GM12878 (cell line): ENCODE measurements at regions not wholly inside any gene's neighbourhood (a gene's known extent, or its start where the extent isn't known, plus 50 kb on each side); places are given as distances from the start of the nearest gene placed in this dataset.
"Not testable (repeated sequence)": the region's sequence is repeated elsewhere in the genome, so short reads cannot be mapped to it uniquely, and the experiment has no call there.

ENCODE experiments used
- ATAC-seq: fragments of 200-7000 bp; cut with Tn5 transposase; 3 replicates; pipeline ENCODE4 v1.9.1; 2020; ENCODE audit warnings: mild to moderate bottlenecking, moderate library complexity
- BruUV-seq: library from RNA; stranded (reverse); fragments of 400-500 nt; replicated peaks from 2 replicates; lab custom pipeline; 2021; lab: Mats Ljungman, UMichigan
- CTCF ChIA-PET: fragments of 300-600 bp; sonication (Branson Sonifier 250); formaldehyde crosslinking; extraction: SDS; loops from one replicate; lab custom pipeline; 2021; ENCODE audit warnings: inconsistent platforms; lab: Yijun Ruan, JAX
- POLR2A ChIA-PET: fragments of 350-600 bp; formaldehyde crosslinking; extraction: SDS; loops from one replicate; lab custom pipeline; 2021; ENCODE audit warnings: inconsistent platforms; lab: Charles Lee
- RAD21 ChIA-PET: fragments of 300-600 bp; sonication (Branson Sonifier 250); formaldehyde crosslinking; loops from one replicate; lab custom pipeline; 2023; ENCODE audit warnings: antibody characterized with exemption; ENCODE audit not compliant: unreplicated experiment; lab: Charles Lee
- SMC1A ChIA-PET: fragments of 300-600 bp; sonication (Branson Sonifier 250); formaldehyde crosslinking; loops from one replicate; lab custom pipeline; 2023; ENCODE audit not compliant: unreplicated experiment, uncharacterized antibody; lab: Charles Lee
- DNase-seq: peaks from one replicate; pipeline ENCODE4 v3.0.0-alpha.2; 2011; ENCODE audit warnings: low read depth, low spot score
- FAIRE-seq: peaks from 3 replicates; lab custom pipeline; 2011; peaks lifted over from hg19 to GRCh38; lab: Jason Lieb, UNC
- H2AFZ ChIP-seq: 2 replicates; pipeline ENCODE4 v1.6.0; 2011; ENCODE audit warnings: low read depth, low read length, control low read depth; ENCODE audit not compliant: control insufficient read depth
- H3K27ac ChIP-seq: 2 replicates; pipeline ENCODE4 v1.5.1; 2011; ENCODE audit warnings: control low read depth; ENCODE audit not compliant: control insufficient read depth, insufficient read depth
- H3K27me3 ChIP-seq, 2 experiments: replicated peaks in 1 of 2; 2 replicates each; pipeline versions ENCODE4 v1.6.0 to v1.6.1; 2011; ENCODE audit warnings: low read length in 1 of 2; ENCODE audit not compliant: control insufficient read depth in 2 of 2, insufficient read depth in 2 of 2
- H3K36me3 ChIP-seq, 2 experiments: 2 replicates each; pipeline ENCODE4 v1.5.1; 2011; ENCODE audit warnings: low read length in 1 of 2; ENCODE audit not compliant: control insufficient read depth in 2 of 2, insufficient read depth in 2 of 2
- H3K4me1 ChIP-seq: 2 replicates; pipeline ENCODE4 v1.6.1; 2011; ENCODE audit warnings: mild to moderate bottlenecking, low read length, moderate library complexity, mixed read lengths; ENCODE audit not compliant: control insufficient read depth, insufficient read depth
- H3K4me2 ChIP-seq: 2 replicates; pipeline ENCODE4 v1.6.0; 2011; ENCODE audit warnings: control low read depth; ENCODE audit not compliant: control insufficient read depth, insufficient read depth
- H3K4me3 ChIP-seq: fragments of 200-600 bp; sonication (generic); 2 replicates; pipeline ENCODE4 v1.5.1; 2016
- H3K79me2 ChIP-seq: 2 replicates; pipeline ENCODE4 v1.6.0; 2011; ENCODE audit warnings: low read length; ENCODE audit not compliant: control insufficient read depth, insufficient read depth
- H3K9ac ChIP-seq: 2 replicates; pipeline ENCODE4 v1.8.0; 2011; ENCODE audit warnings: low read length, control low read depth, mixed read lengths; ENCODE audit not compliant: control insufficient read depth, insufficient read depth
- H3K9me3 ChIP-seq: replicated peaks from 3 replicates; pipeline ENCODE4 v1.5.1; 2011; ENCODE audit warnings: mild to moderate bottlenecking, low read length; ENCODE audit not compliant: control insufficient read depth, insufficient read depth
- H4K20me1 ChIP-seq: 2 replicates; pipeline ENCODE4 v1.6.0; 2011; ENCODE audit not compliant: control insufficient read depth, insufficient read depth
- ATF2 ChIP-seq: IDR thresholded peaks from 2 replicates; pipeline ENCODE4 v1.6.1; 2012; ENCODE audit warnings: low read length, inconsistent platforms
- BCL11A ChIP-seq: IDR thresholded peaks from 2 replicates; pipeline ENCODE4 v1.6.1; 2011; ENCODE audit warnings: low read depth, low read length
- ELK1 ChIP-seq: IDR thresholded peaks from 2 replicates; pipeline ENCODE4 v1.6.1; 2012; ENCODE audit warnings: low read depth, low read length, improper control_type of control experiment
- EZH2 ChIP-seq: IDR thresholded peaks from 2 replicates; pipeline ENCODE4 v1.6.1; 2012; ENCODE audit warnings: low read depth, mild to moderate bottlenecking, control low read depth, inconsistent platforms, low read length, borderline replicate concordance; ENCODE audit not compliant: control insufficient read depth
- IRF4 ChIP-seq: IDR thresholded peaks from 2 replicates; pipeline ENCODE4 v1.6.1; 2011; ENCODE audit warnings: low read depth, low read length
- JUNB ChIP-seq: IDR thresholded peaks from 2 replicates; pipeline ENCODE4 v1.6.1; 2016; ENCODE audit warnings: antibody characterized with exemption, mild to moderate bottlenecking
- MYC ChIP-seq: IDR thresholded peaks from 2 replicates; pipeline ENCODE4 v1.6.1; 2011; ENCODE audit warnings: mild to moderate bottlenecking, low read length, moderate library complexity, inconsistent platforms; ENCODE audit not compliant: insufficient read depth, insufficient replicate concordance, insufficient read length, severe bottlenecking
- NFXL1 ChIP-seq: fragments of 450-650 bp; IDR thresholded peaks from 2 replicates; pipeline ENCODE4 v1.6.1; 2017; ENCODE audit warnings: antibody characterized with exemption, mild to moderate bottlenecking, borderline replicate concordance
- NR2C1 ChIP-seq: fragments of 450-650 bp; IDR thresholded peaks from 2 replicates; pipeline ENCODE4 v1.6.1; 2017; ENCODE audit warnings: antibody characterized with exemption, mild to moderate bottlenecking, moderate library complexity
- PML ChIP-seq: IDR thresholded peaks from 2 replicates; pipeline ENCODE4 v1.6.1; 2012; ENCODE audit warnings: low read length, inconsistent platforms
- STAT3 ChIP-seq: IDR thresholded peaks from 2 replicates; pipeline ENCODE4 v1.6.1; 2011; ENCODE audit warnings: low read depth, low read length, improper control_type of control experiment
- TCF7 ChIP-seq: IDR thresholded peaks from 2 replicates; pipeline ENCODE4 v1.6.1; 2014; ENCODE audit warnings: antibody characterized with exemption, borderline replicate concordance
- USF1 ChIP-seq: IDR thresholded peaks from 2 replicates; pipeline ENCODE4 v1.6.1; 2011; ENCODE audit warnings: borderline replicate concordance, low read depth, mild to moderate bottlenecking, moderate library complexity, mixed read lengths, low read length; ENCODE audit not compliant: insufficient read depth; ENCODE audit errors: extremely low read length
- ZBED1 ChIP-seq: IDR thresholded peaks from 2 replicates; pipeline ENCODE4 v1.6.1; 2016; ENCODE audit warnings: borderline replicate concordance
- WGBS: methylation state at CpG from one replicate; pipeline ENCODE4 v1.1.6; 2016; ENCODE audit warnings: low lambda C conversion rate; ENCODE audit not compliant: insufficient replicate concordance, insufficient coverage; ENCODE audit errors: missing lambda C conversion rate; 5-methylcytosine and 5-hydroxymethylcytosine counted together
- in situ Hi-C: fragments of 300-500 bp; cut with MboI; formaldehyde crosslinking; loops from 9 replicates; pipeline ENCODE4 v1.14.3; 2018; ENCODE audit warnings: mixed read lengths
- intact Hi-C: fragments of 100-400 bp; cut with micrococcal nuclease; formaldehyde crosslinking; loops from one replicate; pipeline ENCODE4 v1.14.2; 2022; ENCODE audit not compliant: unreplicated experiment

- H3K4me2 ChIP-seq, H3K9me3 ChIP-seq, H3K4me3 ChIP-seq, ATAC-seq, DNase-seq, CTCF ChIA-PET, H3K36me3 ChIP-seq, H2AFZ ChIP-seq, H3K79me2 ChIP-seq, RAD21 ChIA-PET, H3K4me1 ChIP-seq, H3K9ac ChIP-seq, intact Hi-C loops, SMC1A ChIA-PET, BruUV-seq, POLR2A ChIA-PET, in situ Hi-C loops, FAIRE-seq, H3K27ac ChIP-seq, H3K27me3 ChIP-seq, H4K20me1 ChIP-seq: not testable (repeated sequence)
- 0% methylated on average over 3 of the region's 3 CpGs for WGBS
These were observed 1055.6 kb downstream of the DIPK2A start for GRCh38 chr3:145027186-145027585.

- Histone ChIP-seq H3K79me2 (no peaks in the 10 kb centered on the region), H3K4me3 (no peak overlapping the region), H3K27ac (no peak overlapping the region), H2AFZ (no peak overlapping the region), H4K20me1 (no peaks in the 10 kb centered on the region), H3K36me3 (no peaks in the 10 kb centered on the region), H3K9me3 (no peaks in the 10 kb centered on the region), H3K4me2 (no peak overlapping the region), H3K27me3 (no peaks in the 10 kb centered on the region), H3K4me1 (no peaks in the 10 kb centered on the region), H3K9ac (no peak overlapping the region)
- ChIA-PET SMC1A (no interaction called here), POLR2A (no interaction called here), CTCF (no interaction called here), RAD21 (no interaction called here)
- ATAC-seq (no peak), DNase-seq (no peak), FAIRE-seq (no peak)
- WGBS: 0% methylated on average over 1 of the region's 1 CpG
- in situ Hi-C loops (no loop called here), intact Hi-C loops (no loop called here)
- BruUV-seq: no TSS peak
- TF ChIP-seq MYC (no peak), ATF2 (no peak), EZH2 (no peak), TCF7 (no peak), ZBED1 (no peak), USF1 (no peak), IRF4 (no peak), PML (no peak), NFXL1 (no peak), JUNB (no peak), ELK1 (no peak), STAT3 (no peak), BCL11A (no peak), NR2C1 (no peak)
These were observed 1061.2 kb downstream of the DIPK2A start for GRCh38 chr3:145032791-145033190.
